GM23338 (cell line): ENCODE measurements at regions not wholly inside any gene's neighbourhood (a gene's known extent, or its start where the extent isn't known, plus 50 kb on each side); places are given as distances from the start of the nearest gene placed in this dataset.

Experiments used
- CREB1 ChIP-seq: fragments of 250-450 bp; sonication (Bioruptor Pico); IDR thresholded peaks from 2 replicates; pipeline ENCODE4 v1.5.0; 2020; ENCODE audit warnings: low read depth, mild to moderate bottlenecking, moderate library complexity
- CTCF ChIP-seq, 2 experiments: fragments of 200-600 bp in 1 of 2; sonication (generic) in 1 of 2; conservative IDR thresholded peaks; 2 replicates each; pipeline versions ENCODE4 v1.5.1 to v1.6.1; 2016 to 2017; ENCODE audit warnings: antibody characterized with exemption in 2 of 2, low read depth in 2 of 2, mild to moderate bottlenecking in 2 of 2, moderate library complexity in 1 of 2
- EZH2 ChIP-seq: fragments of 200-600 bp; sonication (generic); IDR thresholded peaks from one replicate; pipeline ENCODE4 v1.8.0; 2017; ENCODE audit warnings: antibody characterized with exemption, mild to moderate bottlenecking, low read depth; ENCODE audit not compliant: unreplicated experiment
- EZH2phosphoT487 ChIP-seq: fragments of 200-600 bp; sonication (generic); IDR thresholded peaks from one replicate; pipeline ENCODE4 v1.8.1; 2018; ENCODE audit warnings: antibody characterized with exemption; ENCODE audit not compliant: unreplicated experiment
- JUNB ChIP-seq: IDR thresholded peaks from one replicate; pipeline ENCODE4 v1.6.1; 2016; ENCODE audit warnings: antibody characterized with exemption; ENCODE audit not compliant: unreplicated experiment
- NANOG ChIP-seq: IDR thresholded peaks from 2 replicates; pipeline ENCODE4 v1.6.1; 2016; ENCODE audit warnings: antibody characterized with exemption, borderline replicate concordance
- POLR2AphosphoS5 ChIP-seq: IDR thresholded peaks from 2 replicates; pipeline ENCODE4 v1.6.1; 2016; ENCODE audit warnings: antibody characterized with exemption, low read depth
- REST ChIP-seq: IDR thresholded peaks from one replicate; pipeline ENCODE4 v1.6.1; 2018; ENCODE audit warnings: antibody characterized with exemption; ENCODE audit not compliant: unreplicated experiment
- STAT1 ChIP-seq: IDR thresholded peaks from one replicate; pipeline ENCODE4 v1.6.1; 2016; ENCODE audit warnings: antibody characterized with exemption; ENCODE audit not compliant: unreplicated experiment

GRCh38 chr10:70960316-70960715, 72.0 kb upstream of the PCBD1 start:
- TF ChIP-seq CTCF (conservative IDR thresholded peaks at IDR 0.05; ENCODE audit: low read depth in 2 of 2) (no peak), NANOG (no peak), EZH2 (no peak), JUNB (no peak), REST (no peak), POLR2AphosphoS5 (no peak), STAT1 (no peak), EZH2phosphoT487 (no peak), CREB1 (CRISPR knock-in tag) (no peak)
